GM12878 (cell line): ENCODE measurements at regions not wholly inside any gene's neighbourhood (a gene's known extent, or its start where the extent isn't known, plus 50 kb on each side); places are given as distances from the start of the nearest gene placed in this dataset.

ENCODE experiments used
- DPF2 ChIP-seq: fragments of 450-650 bp; IDR thresholded peaks from 2 replicates; pipeline ENCODE4 v1.6.1; 2017; ENCODE audit warnings: mild to moderate bottlenecking
- HDAC6 ChIP-seq: fragments of 200-600 bp; sonication (generic); IDR thresholded peaks from one replicate; pipeline ENCODE4 v1.8.0; 2017; ENCODE audit warnings: antibody characterized with exemption; ENCODE audit not compliant: unreplicated experiment
- MYC ChIP-seq: IDR thresholded peaks from 2 replicates; pipeline ENCODE4 v1.6.1; 2011; ENCODE audit warnings: mild to moderate bottlenecking, low read length, moderate library complexity, inconsistent platforms; ENCODE audit not compliant: insufficient read depth, insufficient replicate concordance, insufficient read length, severe bottlenecking
- POLR2A ChIP-seq: IDR thresholded peaks from 2 replicates; pipeline ENCODE4 v1.6.1; 2011; ENCODE audit warnings: low read depth, mild to moderate bottlenecking, low read length
- RFX5 ChIP-seq: IDR thresholded peaks from 2 replicates; pipeline ENCODE4 v1.6.1; 2011; ENCODE audit warnings: low read depth, low read length, improper control_type of control experiment
- TF ChIP-seq, protein P1 (sequence below): fragments of 450-650 bp; IDR thresholded peaks from 2 replicates; pipeline ENCODE4 v1.6.1; 2017; ENCODE audit warnings: mild to moderate bottlenecking, moderate library complexity
- TF ChIP-seq, protein P2 (sequence below), 3 experiments: IDR thresholded peaks in 2 of 3; conservative IDR thresholded peaks in 1 of 3; 2 replicates each; pipeline ENCODE4 v1.5.1; 2011; ENCODE audit warnings: low read depth in 3 of 3, low read length in 3 of 3, mild to moderate bottlenecking in 3 of 3, control low read depth in 2 of 3, moderate library complexity in 2 of 3, inconsistent platforms in 1 of 3, mixed read lengths in 1 of 3; ENCODE audit not compliant: control insufficient read depth in 2 of 3, insufficient read depth in 1 of 3; ENCODE audit errors: extremely low read depth in 1 of 3
- TF ChIP-seq, protein P3 (sequence below): IDR thresholded peaks from 2 replicates; pipeline ENCODE4 v1.6.1; 2012; ENCODE audit warnings: low read depth, low read length, improper control_type of control experiment

DNA sequence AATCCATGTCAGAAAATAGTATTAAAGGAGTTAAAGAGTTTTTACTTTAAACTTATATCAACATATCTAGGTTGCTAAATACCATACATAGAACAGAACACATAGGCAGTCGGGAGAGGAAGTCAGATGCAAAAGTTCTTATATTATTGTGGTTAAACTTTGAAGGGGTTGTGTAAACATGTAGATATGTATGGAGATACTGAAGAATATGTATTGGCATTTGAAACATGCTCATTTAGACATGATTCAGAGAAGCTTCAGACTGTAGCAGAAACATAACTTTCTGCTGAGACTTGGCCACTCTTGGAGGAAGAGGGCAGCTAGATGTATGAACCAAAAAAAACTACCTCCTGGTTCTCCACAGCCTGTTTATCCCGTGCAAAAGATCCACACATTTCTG is 103.5 kb upstream of the FERD3L start:
- TF ChIP-seq POLR2A (no peak), RFX5 (no peak), HDAC6 (no peak), DPF2 (no peak), MYC (no peak)
- TF ChIP-seq, protein P1, sequence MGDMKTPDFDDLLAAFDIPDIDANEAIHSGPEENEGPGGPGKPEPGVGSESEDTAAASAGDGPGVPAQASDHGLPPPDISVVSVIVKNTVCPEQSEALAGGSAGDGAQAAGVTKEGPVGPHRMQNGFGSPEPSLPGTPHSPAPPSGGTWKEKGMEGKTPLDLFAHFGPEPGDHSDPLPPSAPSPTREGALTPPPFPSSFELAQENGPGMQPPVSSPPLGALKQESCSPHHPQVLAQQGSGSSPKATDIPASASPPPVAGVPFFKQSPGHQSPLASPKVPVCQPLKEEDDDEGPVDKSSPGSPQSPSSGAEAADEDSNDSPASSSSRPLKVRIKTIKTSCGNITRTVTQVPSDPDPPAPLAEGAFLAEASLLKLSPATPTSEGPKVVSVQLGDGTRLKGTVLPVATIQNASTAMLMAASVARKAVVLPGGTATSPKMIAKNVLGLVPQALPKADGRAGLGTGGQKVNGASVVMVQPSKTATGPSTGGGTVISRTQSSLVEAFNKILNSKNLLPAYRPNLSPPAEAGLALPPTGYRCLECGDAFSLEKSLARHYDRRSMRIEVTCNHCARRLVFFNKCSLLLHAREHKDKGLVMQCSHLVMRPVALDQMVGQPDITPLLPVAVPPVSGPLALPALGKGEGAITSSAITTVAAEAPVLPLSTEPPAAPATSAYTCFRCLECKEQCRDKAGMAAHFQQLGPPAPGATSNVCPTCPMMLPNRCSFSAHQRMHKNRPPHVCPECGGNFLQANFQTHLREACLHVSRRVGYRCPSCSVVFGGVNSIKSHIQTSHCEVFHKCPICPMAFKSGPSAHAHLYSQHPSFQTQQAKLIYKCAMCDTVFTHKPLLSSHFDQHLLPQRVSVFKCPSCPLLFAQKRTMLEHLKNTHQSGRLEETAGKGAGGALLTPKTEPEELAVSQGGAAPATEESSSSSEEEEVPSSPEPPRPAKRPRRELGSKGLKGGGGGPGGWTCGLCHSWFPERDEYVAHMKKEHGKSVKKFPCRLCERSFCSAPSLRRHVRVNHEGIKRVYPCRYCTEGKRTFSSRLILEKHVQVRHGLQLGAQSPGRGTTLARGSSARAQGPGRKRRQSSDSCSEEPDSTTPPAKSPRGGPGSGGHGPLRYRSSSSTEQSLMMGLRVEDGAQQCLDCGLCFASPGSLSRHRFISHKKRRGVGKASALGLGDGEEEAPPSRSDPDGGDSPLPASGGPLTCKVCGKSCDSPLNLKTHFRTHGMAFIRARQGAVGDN: no peak
- TF ChIP-seq, protein P2, sequence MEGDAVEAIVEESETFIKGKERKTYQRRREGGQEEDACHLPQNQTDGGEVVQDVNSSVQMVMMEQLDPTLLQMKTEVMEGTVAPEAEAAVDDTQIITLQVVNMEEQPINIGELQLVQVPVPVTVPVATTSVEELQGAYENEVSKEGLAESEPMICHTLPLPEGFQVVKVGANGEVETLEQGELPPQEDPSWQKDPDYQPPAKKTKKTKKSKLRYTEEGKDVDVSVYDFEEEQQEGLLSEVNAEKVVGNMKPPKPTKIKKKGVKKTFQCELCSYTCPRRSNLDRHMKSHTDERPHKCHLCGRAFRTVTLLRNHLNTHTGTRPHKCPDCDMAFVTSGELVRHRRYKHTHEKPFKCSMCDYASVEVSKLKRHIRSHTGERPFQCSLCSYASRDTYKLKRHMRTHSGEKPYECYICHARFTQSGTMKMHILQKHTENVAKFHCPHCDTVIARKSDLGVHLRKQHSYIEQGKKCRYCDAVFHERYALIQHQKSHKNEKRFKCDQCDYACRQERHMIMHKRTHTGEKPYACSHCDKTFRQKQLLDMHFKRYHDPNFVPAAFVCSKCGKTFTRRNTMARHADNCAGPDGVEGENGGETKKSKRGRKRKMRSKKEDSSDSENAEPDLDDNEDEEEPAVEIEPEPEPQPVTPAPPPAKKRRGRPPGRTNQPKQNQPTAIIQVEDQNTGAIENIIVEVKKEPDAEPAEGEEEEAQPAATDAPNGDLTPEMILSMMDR (IDR thresholded peaks at IDR 0.05 in 2 of 3, conservative IDR thresholded peaks at IDR 0.05 in 1 of 3; ENCODE audit: control insufficient read depth in 2 of 3, extremely low read depth in 1 of 3, insufficient read depth in 1 of 3, low read depth in 3 of 3, low read length in 3 of 3): no peak
- TF ChIP-seq, protein P3, sequence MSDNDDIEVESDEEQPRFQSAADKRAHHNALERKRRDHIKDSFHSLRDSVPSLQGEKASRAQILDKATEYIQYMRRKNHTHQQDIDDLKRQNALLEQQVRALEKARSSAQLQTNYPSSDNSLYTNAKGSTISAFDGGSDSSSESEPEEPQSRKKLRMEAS: no peak
